Nephron (organoid): ENCODE measurements at regions not wholly inside any gene's neighbourhood (a gene's known extent, or its start where the extent isn't known, plus 50 kb on each side); places are given as distances from the start of the nearest gene placed in this dataset.
"Not testable (repeated sequence)": the region's sequence is repeated elsewhere in the genome, so short reads cannot be mapped to it uniquely, and the experiment has no call there.

Experiments used
- H3K27ac Mint-ChIP-seq, 3 experiments: 2 replicates each; pipeline ENCODE4 v1.8.0; 2020; ENCODE audit warnings: mixed read lengths in 3 of 3, mild to moderate bottlenecking in 2 of 3, moderate library complexity in 1 of 3
- H3K27me3 Mint-ChIP-seq: 2 replicates; pipeline ENCODE4 v1.8.0; 2021; ENCODE audit warnings: low read depth, mild to moderate bottlenecking, moderate library complexity, mixed read lengths
- H3K36me3 Mint-ChIP-seq: 2 replicates; pipeline ENCODE4 v1.8.0; 2020; ENCODE audit warnings: low read depth, mixed read lengths
- H3K4me1 Mint-ChIP-seq: 2 replicates; pipeline ENCODE4 v1.8.0; 2020; ENCODE audit warnings: mixed read lengths
- H3K4me3 Mint-ChIP-seq, 3 experiments: 2 replicates each; pipeline ENCODE4 v1.8.0; 2020; ENCODE audit warnings: mild to moderate bottlenecking in 3 of 3, mixed read lengths in 3 of 3, moderate library complexity in 2 of 3
- H3K9me3 Mint-ChIP-seq: 2 replicates; pipeline ENCODE4 v1.8.0; 2020; ENCODE audit warnings: mixed read lengths
- CTCF ChIP-seq, 3 experiments: fragments of 200-600 bp; sonication (generic); IDR thresholded peaks; one replicate each; pipeline ENCODE4 v1.5.0; 2021; ENCODE audit warnings: antibody characterized with exemption in 3 of 3; ENCODE audit not compliant: unreplicated experiment in 3 of 3

- H3K27me3 Mint-ChIP-seq: peaks cover 13% of the 10 kb centered on the region
- no peaks in the 10 kb centered on the region for H3K36me3 Mint-ChIP-seq
- TF ChIP-seq CTCF (IDR thresholded peaks at IDR 0.05; ENCODE audit: unreplicated experiment in 3 of 3): no peak
- peaks cover 24% of the 10 kb centered on the region for H3K4me1 Mint-ChIP-seq
- no peak overlapping the region for H3K27ac Mint-ChIP-seq
- H3K9me3 Mint-ChIP-seq: no peaks in the 10 kb centered on the region
- no peak overlapping the region for H3K4me3 Mint-ChIP-seq
Measured at GRCh38 chr6:14553515-14553914, 435.9 kb downstream of the CD83 start.

- Mint-ChIP-seq H3K4me3 (no peak overlapping the region), H3K27ac (no peak overlapping the region), H3K27me3 (peaks cover 13% of the 10 kb centered on the region), H3K9me3 (no peaks in the 10 kb centered on the region), H3K4me1 (peaks cover 8% of the 10 kb centered on the region), H3K36me3 (no peaks in the 10 kb centered on the region)
- no peak for TF ChIP-seq CTCF (IDR thresholded peaks at IDR 0.05; ENCODE audit: unreplicated experiment in 3 of 3)
Measured at GRCh38 chr6:14555804-14556203, 438.2 kb downstream of the CD83 start.

GRCh38 chr6:14559746-14560536 is 442.4 kb downstream of the CD83 start:
- Mint-ChIP-seq H3K4me1 (peaks cover 4% of the 10 kb centered on the region), H3K27ac (peak overlapping the region; percentile 49 to 92 (median 92)), H3K27me3 (peaks cover 7% of the 10 kb centered on the region), H3K9me3 (peaks cover 11% of the 10 kb centered on the region), H3K36me3 (no peaks in the 10 kb centered on the region), H3K4me3 (peak overlapping the region in 1 of 3 experiments; percentile 4)
- TF ChIP-seq CTCF (IDR thresholded peaks at IDR 0.05; ENCODE audit: unreplicated experiment in 3 of 3): no peak

- not testable (repeated sequence) for H3K36me3 Mint-ChIP-seq, H3K27ac Mint-ChIP-seq, H3K27me3 Mint-ChIP-seq, H3K4me3 Mint-ChIP-seq, H3K4me1 Mint-ChIP-seq
- peaks cover 11% of the 10 kb centered on the region for H3K9me3 Mint-ChIP-seq
Measured at GRCh38 chr6:14561563-14561962, 444.0 kb downstream of the CD83 start.

GRCh38 chr6:14567842-14568241 is 450.3 kb downstream of the CD83 start:
- H3K27me3 Mint-ChIP-seq: peaks cover 4% of the 10 kb centered on the region
- H3K9me3 Mint-ChIP-seq: peaks cover 11% of the 10 kb centered on the region
- no peak overlapping the region for H3K4me3 Mint-ChIP-seq
- no peaks in the 10 kb centered on the region for H3K36me3 Mint-ChIP-seq
- no peak overlapping the region for H3K27ac Mint-ChIP-seq
- no peaks in the 10 kb centered on the region for H3K4me1 Mint-ChIP-seq
- TF ChIP-seq CTCF (IDR thresholded peaks at IDR 0.05; ENCODE audit: unreplicated experiment in 3 of 3): no peak

- no peak overlapping the region for H3K4me3 Mint-ChIP-seq
- TF ChIP-seq CTCF (IDR thresholded peaks at IDR 0.05; ENCODE audit: unreplicated experiment in 3 of 3): no peak
- H3K4me1 Mint-ChIP-seq: no peaks in the 10 kb centered on the region
- peaks cover 5% of the 10 kb centered on the region for H3K9me3 Mint-ChIP-seq
- H3K27ac Mint-ChIP-seq: no peak overlapping the region
- H3K27me3 Mint-ChIP-seq: peaks cover 4% of the 10 kb centered on the region
- no peaks in the 10 kb centered on the region for H3K36me3 Mint-ChIP-seq
Measured at GRCh38 chr6:14569394-14569793, 451.8 kb downstream of the CD83 start.

GRCh38 chr6:14569874-14570273 is 452.3 kb downstream of the CD83 start:
- H3K36me3 Mint-ChIP-seq, H3K4me1 Mint-ChIP-seq, H3K27me3 Mint-ChIP-seq, H3K9me3 Mint-ChIP-seq, H3K27ac Mint-ChIP-seq, H3K4me3 Mint-ChIP-seq: not testable (repeated sequence)
